NCI-H187 (cell line): ENCODE measurements at regions not wholly inside any gene's neighbourhood (a gene's known extent, or its start where the extent isn't known, plus 50 kb on each side); places are given as distances from the start of the nearest gene placed in this dataset.
"Not testable (repeated sequence)": the region's sequence is repeated elsewhere in the genome, so short reads cannot be mapped to it uniquely, and the experiment has no call there.

Experiments
- DNase-seq, 2 experiments: peaks; one replicate each; lab custom pipeline; 2025; lab: John Stamatoyannopoulos, UW

GRCh38 chr5:74534397-74535129 is 106.0 kb downstream of the ENC1 start:
- no peak for DNase-seq

- no peak for DNase-seq
These were observed 110.0 kb downstream of the ENC1 start for GRCh38 chr5:74530326-74531050.

GRCh38 chr5:74529101-74529500 is 111.4 kb downstream of the ENC1 start:
- no peak for DNase-seq

- DNase-seq, result no peak
These were observed 114.4 kb downstream of the ENC1 start for GRCh38 chr5:74526111-74526510.

GRCh38 chr5:74524767-74525166 is 115.8 kb downstream of the ENC1 start:
- DNase-seq, result not testable (repeated sequence)

GRCh38 chr5:74523698-74524097 is 116.8 kb downstream of the ENC1 start:
- not testable (repeated sequence) for DNase-seq

GRCh38 chr5:74522838-74523237 is 117.7 kb downstream of the ENC1 start:
- not testable (repeated sequence) for DNase-seq

- no peak for DNase-seq
These were observed 119.1 kb downstream of the ENC1 start for GRCh38 chr5:74521401-74521800.

GRCh38 chr5:74519679-74520078 is 120.8 kb downstream of the ENC1 start:
- no peak for DNase-seq

- DNase-seq, result no peak
These were observed 121.4 kb downstream of the ENC1 start for GRCh38 chr5:74519161-74519571.

- DNase-seq, result no peak
These were observed 122.8 kb downstream of the ENC1 start for GRCh38 chr5:74517700-74518099.

GRCh38 chr5:74516211-74516636 is 124.3 kb downstream of the ENC1 start:
- DNase-seq, result no peak

- no peak for DNase-seq
These were observed 125.5 kb downstream of the ENC1 start for GRCh38 chr5:74514888-74515551.

- DNase-seq, result not testable (repeated sequence)
These were observed 128.8 kb downstream of the ENC1 start for GRCh38 chr5:74511770-74512169.

GRCh38 chr5:74510476-74511075 is 130.0 kb downstream of the ENC1 start:
- no peak for DNase-seq

- DNase-seq, result no peak
These were observed 133.0 kb downstream of the ENC1 start for GRCh38 chr5:74507370-74508005.

- no peak for DNase-seq
These were observed 134.4 kb downstream of the ENC1 start for GRCh38 chr5:74506119-74506518.

- DNase-seq, result no peak
These were observed 136.1 kb downstream of the ENC1 start for GRCh38 chr5:74504463-74504862.

GRCh38 chr5:74502479-74502950 is 138.0 kb downstream of the ENC1 start:
- DNase-seq, result no peak

- no peak for DNase-seq
These were observed 138.7 kb downstream of the ENC1 start for GRCh38 chr5:74501674-74502478.
